Suprapubic skin (tissue), 4 donors: ENCODE measurements at regions not wholly inside any gene's neighbourhood (a gene's known extent, or its start where the extent isn't known, plus 50 kb on each side); places are given as distances from the start of the nearest gene placed in this dataset.

ENCODE experiments used
- DNase-seq, 2 donors: peaks; one replicate each; pipeline ENCODE4 v3.0.0-alpha.2; 2019; ENCODE audit warnings: low spot score in 2 of 2
- H3K27ac ChIP-seq: fragments of 200-600 bp; sonication (generic); one replicate; pipeline ENCODE4 v1.5.1; 2019
- H3K27me3 ChIP-seq: fragments of 200-600 bp; sonication (generic); one replicate; pipeline ENCODE4 v1.5.1; 2019
- H3K36me3 ChIP-seq: fragments of 200-600 bp; sonication (generic); one replicate; pipeline ENCODE4 v1.5.1; 2019
- H3K4me1 ChIP-seq: fragments of 200-600 bp; sonication (generic); one replicate; pipeline ENCODE4 v1.5.1; 2019
- H3K4me3 ChIP-seq: fragments of 200-600 bp; sonication (generic); one replicate; pipeline ENCODE4 v1.5.1; 2019; ENCODE audit warnings: mild to moderate bottlenecking
- H3K9me3 ChIP-seq: fragments of 200-600 bp; sonication (generic); one replicate; pipeline ENCODE4 v1.5.1; 2019
- EP300 ChIP-seq: sonication (generic); formaldehyde crosslinking; IDR thresholded peaks from one replicate; pipeline ENCODE4 v1.6.1; 2017; ENCODE audit warnings: antibody characterized with exemption
- POLR2A ChIP-seq, 2 donors: fragments of 450-650 bp; IDR thresholded peaks; one replicate each; pipeline ENCODE4 v1.6.1; 2017; ENCODE audit warnings: antibody characterized with exemption in 2 of 2, mild to moderate bottlenecking in 2 of 2, moderate library complexity in 2 of 2
- POLR2AphosphoS5 ChIP-seq, 3 donors: sonication (generic); formaldehyde crosslinking; IDR thresholded peaks; one replicate each; pipeline ENCODE4 v1.6.1; 2017; ENCODE audit warnings: antibody characterized with exemption in 3 of 3
- WGBS: methylation state at CpG from one replicate; pipeline ENCODE4 v1.1.5; 2018; 5-methylcytosine and 5-hydroxymethylcytosine counted together
- TF ChIP-seq, protein P1 (sequence below), 2 donors: fragments of 200-600 bp in 1 of 2; fragments of 450-650 bp in 1 of 2; sonication (generic) in 1 of 2; IDR thresholded peaks; one replicate each; pipeline ENCODE4 v1.5.1; 2016 to 2019; ENCODE audit warnings: antibody characterized with exemption in 2 of 2, mild to moderate bottlenecking in 1 of 2, moderate library complexity in 1 of 2

DNA sequence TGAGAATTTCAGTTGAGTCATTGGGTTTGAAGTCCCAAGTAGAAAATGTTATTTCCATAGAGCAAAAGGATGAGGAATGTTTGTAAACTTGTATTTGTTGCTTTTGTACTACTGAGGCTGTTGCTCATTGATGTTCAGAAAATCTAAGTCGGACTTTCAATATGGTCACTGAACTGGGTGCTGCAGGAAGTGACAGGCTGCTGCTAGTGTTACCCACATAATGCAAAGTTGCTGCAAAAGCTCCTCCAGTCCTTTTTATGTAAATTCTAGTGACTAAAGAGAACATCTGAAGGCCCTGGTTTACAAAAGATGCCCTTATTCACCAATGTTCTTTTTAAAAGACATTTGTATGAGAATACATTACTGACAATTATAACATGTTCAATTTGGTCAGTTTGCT lies 131.1 kb upstream of the FAM98A start:
- Histone ChIP-seq H3K9me3 (no peaks in the 10 kb centered on the region), H3K4me3 (no peak overlapping the region), H3K36me3 (no peaks in the 10 kb centered on the region), H3K27me3 (no peaks in the 10 kb centered on the region), H3K4me1 (no peaks in the 10 kb centered on the region), H3K27ac (no peak overlapping the region)
- TF ChIP-seq EP300 (no peak), POLR2A (IDR thresholded peaks at IDR 0.05) (no peak), POLR2AphosphoS5 (IDR thresholded peaks at IDR 0.05) (no peak)
- TF ChIP-seq, protein P1, sequence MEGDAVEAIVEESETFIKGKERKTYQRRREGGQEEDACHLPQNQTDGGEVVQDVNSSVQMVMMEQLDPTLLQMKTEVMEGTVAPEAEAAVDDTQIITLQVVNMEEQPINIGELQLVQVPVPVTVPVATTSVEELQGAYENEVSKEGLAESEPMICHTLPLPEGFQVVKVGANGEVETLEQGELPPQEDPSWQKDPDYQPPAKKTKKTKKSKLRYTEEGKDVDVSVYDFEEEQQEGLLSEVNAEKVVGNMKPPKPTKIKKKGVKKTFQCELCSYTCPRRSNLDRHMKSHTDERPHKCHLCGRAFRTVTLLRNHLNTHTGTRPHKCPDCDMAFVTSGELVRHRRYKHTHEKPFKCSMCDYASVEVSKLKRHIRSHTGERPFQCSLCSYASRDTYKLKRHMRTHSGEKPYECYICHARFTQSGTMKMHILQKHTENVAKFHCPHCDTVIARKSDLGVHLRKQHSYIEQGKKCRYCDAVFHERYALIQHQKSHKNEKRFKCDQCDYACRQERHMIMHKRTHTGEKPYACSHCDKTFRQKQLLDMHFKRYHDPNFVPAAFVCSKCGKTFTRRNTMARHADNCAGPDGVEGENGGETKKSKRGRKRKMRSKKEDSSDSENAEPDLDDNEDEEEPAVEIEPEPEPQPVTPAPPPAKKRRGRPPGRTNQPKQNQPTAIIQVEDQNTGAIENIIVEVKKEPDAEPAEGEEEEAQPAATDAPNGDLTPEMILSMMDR (IDR thresholded peaks at IDR 0.05), result no peak
- WGBS, result 95% methylated on average over 1 of the region's 1 CpG
- DNase-seq, result no peak

DNA sequence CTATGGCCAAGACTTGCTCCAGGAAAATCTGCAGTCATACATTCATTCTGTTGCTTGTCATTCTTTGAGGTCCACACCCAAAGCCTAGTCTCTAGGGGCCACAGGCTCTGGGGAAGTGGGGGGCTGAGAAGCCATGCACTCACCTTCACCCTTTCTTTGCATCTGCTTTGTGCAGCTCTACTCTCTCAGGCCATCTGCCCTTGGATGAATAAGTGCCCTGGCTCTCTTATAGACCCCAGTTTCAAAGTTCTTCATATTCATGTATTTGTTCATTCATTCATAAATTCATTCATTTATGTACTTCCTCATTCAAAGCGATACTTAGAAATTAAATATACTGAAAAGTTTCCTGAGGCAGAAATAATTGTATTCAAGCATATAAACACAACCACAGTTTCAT lies 130.3 kb upstream of the FAM98A start:
- Histone ChIP-seq H3K4me3 (no peak overlapping the region), H3K27ac (no peak overlapping the region), H3K9me3 (no peaks in the 10 kb centered on the region), H3K4me1 (no peaks in the 10 kb centered on the region), H3K36me3 (no peaks in the 10 kb centered on the region), H3K27me3 (no peaks in the 10 kb centered on the region)
- DNase-seq, result no peak
- no peak for TF ChIP-seq POLR2A (IDR thresholded peaks at IDR 0.05)
- no peak for TF ChIP-seq POLR2AphosphoS5 (IDR thresholded peaks at IDR 0.05)
- TF ChIP-seq, protein P1 (IDR thresholded peaks at IDR 0.05), result no peak
- 79% methylated on average over 1 of the region's 1 CpG for WGBS

DNA sequence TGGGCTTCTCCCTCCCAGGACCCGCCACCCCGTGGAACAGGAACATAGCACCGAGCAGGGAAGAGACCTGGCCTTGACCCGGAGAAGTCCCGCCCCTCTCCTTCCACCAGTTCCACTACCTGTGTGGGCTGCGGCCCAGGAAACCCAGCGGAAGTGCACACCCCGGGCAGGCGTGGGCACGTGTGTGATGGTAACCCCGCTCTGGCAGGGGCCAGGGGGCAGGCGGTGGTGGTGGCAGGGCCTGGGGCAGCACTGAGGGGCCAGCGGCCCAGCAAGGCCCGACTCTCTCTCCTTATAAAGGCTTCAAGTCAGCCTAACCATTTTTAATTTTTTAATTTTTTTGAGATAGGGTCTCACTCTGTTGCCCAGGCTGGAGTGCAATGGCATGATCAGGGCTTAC lies 129.0 kb upstream of the FAM98A start:
- TF ChIP-seq POLR2A (IDR thresholded peaks at IDR 0.05) (no peak), EP300 (no peak), POLR2AphosphoS5 (IDR thresholded peaks at IDR 0.05) (no peak)
- TF ChIP-seq, protein P1 (IDR thresholded peaks at IDR 0.05), result no peak
- H3K4me1 ChIP-seq, result no peaks in the 10 kb centered on the region
- no peak overlapping the region for H3K4me3 ChIP-seq
- DNase-seq, result no peak
- no peaks in the 10 kb centered on the region for H3K27me3 ChIP-seq
- 96% methylated on average over 10 of the region's 14 CpGs for WGBS
- H3K36me3 ChIP-seq, result no peaks in the 10 kb centered on the region
- no peaks in the 10 kb centered on the region for H3K9me3 ChIP-seq
- no peak overlapping the region for H3K27ac ChIP-seq

DNA sequence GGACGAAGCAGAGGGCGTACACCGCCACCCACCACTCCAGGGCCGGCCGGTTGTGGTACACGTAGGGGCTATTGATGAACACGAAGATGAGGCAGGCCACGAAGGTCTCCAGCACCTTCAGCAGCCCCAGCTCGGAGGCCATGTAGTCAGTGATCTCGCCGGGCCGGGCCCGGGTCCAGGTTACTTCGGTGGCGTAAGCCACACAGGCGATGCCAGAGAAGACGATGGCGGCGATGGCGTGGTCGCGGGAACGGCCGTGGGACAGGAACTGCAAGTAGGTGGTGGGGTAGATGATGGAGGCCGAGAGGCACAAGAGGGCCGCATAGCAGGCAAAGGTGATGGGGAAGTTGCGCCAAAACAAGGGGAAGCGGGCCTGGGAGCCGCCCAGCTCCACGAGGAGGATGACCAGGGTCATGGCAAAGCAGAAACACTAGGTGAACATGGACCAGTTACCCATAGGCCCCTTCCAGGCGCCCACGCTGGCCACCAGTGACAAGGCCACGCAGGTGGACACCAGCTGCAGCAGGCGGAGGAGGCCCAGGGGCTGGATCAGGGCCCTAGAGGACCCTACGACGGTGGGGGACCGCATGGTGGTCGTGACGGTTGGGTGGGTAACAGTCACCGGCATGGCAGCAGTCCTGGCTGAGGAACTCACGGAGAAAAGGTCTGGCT lies 128.4 kb upstream of the FAM98A start:
- no peak overlapping the region for H3K27ac ChIP-seq
- no peaks in the 10 kb centered on the region for H3K4me1 ChIP-seq
- H3K36me3 ChIP-seq, result no peaks in the 10 kb centered on the region
- no peaks in the 10 kb centered on the region for H3K9me3 ChIP-seq
- no peak for DNase-seq
- no peak for TF ChIP-seq EP300
- TF ChIP-seq, protein P1 (IDR thresholded peaks at IDR 0.05), result no peak
- TF ChIP-seq POLR2A (IDR thresholded peaks at IDR 0.05), result no peak
- no peak for TF ChIP-seq POLR2AphosphoS5 (IDR thresholded peaks at IDR 0.05)
- no peak overlapping the region for H3K4me3 ChIP-seq
- WGBS, result 96% methylated on average over 41 of the region's 41 CpGs
- H3K27me3 ChIP-seq, result no peaks in the 10 kb centered on the region

DNA sequence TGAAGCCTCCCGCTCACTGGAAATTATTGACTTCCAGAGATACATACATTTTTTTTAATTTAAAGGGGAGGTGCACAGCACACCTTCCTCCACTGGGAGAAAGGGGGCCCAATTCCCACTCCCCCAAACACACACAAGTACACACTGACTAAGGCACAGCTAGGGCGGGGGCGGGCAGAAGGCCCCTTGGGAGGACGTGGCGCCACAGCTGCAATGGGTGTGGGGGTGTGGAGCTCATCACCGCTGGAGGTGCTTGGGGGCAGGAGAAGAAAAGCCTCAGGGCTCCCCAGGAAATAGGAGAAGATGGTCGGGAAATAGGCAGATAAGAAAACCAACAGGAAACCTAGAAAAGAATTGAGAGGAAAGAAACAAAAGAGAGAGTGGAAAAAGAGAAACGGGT lies 127.3 kb upstream of the FAM98A start:
- H3K9me3 ChIP-seq, result no peaks in the 10 kb centered on the region
- DNase-seq, result no peak
- H3K27me3 ChIP-seq, result no peaks in the 10 kb centered on the region
- H3K4me3 ChIP-seq, result no peak overlapping the region
- WGBS, result 92% methylated on average over 8 of the region's 8 CpGs
- TF ChIP-seq POLR2A (IDR thresholded peaks at IDR 0.05), result no peak
- no peak for TF ChIP-seq EP300
- no peak for TF ChIP-seq POLR2AphosphoS5 (IDR thresholded peaks at IDR 0.05)
- TF ChIP-seq, protein P1 (IDR thresholded peaks at IDR 0.05), result no peak
- no peak overlapping the region for H3K27ac ChIP-seq
- no peaks in the 10 kb centered on the region for H3K36me3 ChIP-seq
- no peaks in the 10 kb centered on the region for H3K4me1 ChIP-seq
